DND-41 (cell line): ENCODE measurements at regions not wholly inside any gene's neighbourhood (a gene's known extent, or its start where the extent isn't known, plus 50 kb on each side); places are given as distances from the start of the nearest gene placed in this dataset.

ENCODE experiments used
- ATAC-seq: fragments of 200-7000 bp; cut with Tn5 transposase; 3 replicates; pipeline ENCODE4 v1.9.1; 2021; ENCODE audit warnings: low read depth; ENCODE audit not compliant: insufficient read depth
- DNase-seq: peaks from one replicate; pipeline ENCODE4 v3.0.0-alpha.2; 2020
- H2AFZ ChIP-seq: 2 replicates; pipeline ENCODE4 v1.6.0; 2012; ENCODE audit warnings: low read depth, low read length
- H3K27ac ChIP-seq: 2 replicates; pipeline ENCODE4 v1.5.1; 2012; ENCODE audit warnings: low read length, inconsistent platforms
- H3K27me3 ChIP-seq: fragments of 200-600 bp; sonication (generic); 2 replicates; pipeline ENCODE4 v1.6.0; 2012; ENCODE audit warnings: low read length, mild to moderate bottlenecking, inconsistent platforms; ENCODE audit not compliant: insufficient read depth, poor library complexity
- H3K36me3 ChIP-seq: 2 replicates; pipeline ENCODE4 v1.5.1; 2012; ENCODE audit warnings: low read length, inconsistent platforms; ENCODE audit not compliant: insufficient read depth
- H3K4me1 ChIP-seq: 2 replicates; pipeline ENCODE4 v1.5.1; 2012; ENCODE audit warnings: mild to moderate bottlenecking, low read length; ENCODE audit not compliant: insufficient read depth
- H3K4me2 ChIP-seq: 2 replicates; pipeline ENCODE4 v1.6.0; 2012; ENCODE audit warnings: mild to moderate bottlenecking, moderate library complexity, low read length, inconsistent platforms; ENCODE audit not compliant: insufficient read depth
- H3K4me3 ChIP-seq, 2 experiments: fragments of 200-600 bp in 1 of 2; shearing (Covaris generic) in 1 of 2; 2 replicates each; pipeline ENCODE4 v1.5.1; 2012 to 2016; ENCODE audit warnings: inconsistent platforms in 2 of 2, low read length in 2 of 2, mild to moderate bottlenecking in 2 of 2, low read depth in 1 of 2, moderate library complexity in 1 of 2
- H3K79me2 ChIP-seq: 2 replicates; pipeline ENCODE4 v1.6.0; 2012; ENCODE audit warnings: low read length, inconsistent platforms; ENCODE audit not compliant: insufficient read depth
- H3K9ac ChIP-seq: 2 replicates; pipeline ENCODE4 v1.6.0; 2012; ENCODE audit warnings: low read depth, mild to moderate bottlenecking, inconsistent platforms, low read length, moderate library complexity
- H3K9me3 ChIP-seq: 2 replicates; pipeline ENCODE4 v1.5.1; 2012; ENCODE audit warnings: low read length, moderate library complexity, mild to moderate bottlenecking, inconsistent platforms; ENCODE audit not compliant: insufficient read depth, severe bottlenecking
- H4K20me1 ChIP-seq: 2 replicates; pipeline ENCODE4 v1.6.0; 2012; ENCODE audit warnings: low read length; ENCODE audit not compliant: insufficient read depth
- EZH2 ChIP-seq: IDR thresholded peaks from 3 replicates; pipeline ENCODE4 v1.6.1; 2012; ENCODE audit warnings: borderline replicate concordance, low read depth, mild to moderate bottlenecking, moderate library complexity, low read length, inconsistent platforms; ENCODE audit not compliant: severe bottlenecking
- TF ChIP-seq, protein P1 (sequence below): IDR thresholded peaks from 2 replicates; pipeline ENCODE4 v1.5.1; 2012; ENCODE audit warnings: borderline replicate concordance, low read length, moderate library complexity, mild to moderate bottlenecking; ENCODE audit not compliant: poor library complexity, severe bottlenecking; ENCODE audit errors: extremely low read depth

DNA sequence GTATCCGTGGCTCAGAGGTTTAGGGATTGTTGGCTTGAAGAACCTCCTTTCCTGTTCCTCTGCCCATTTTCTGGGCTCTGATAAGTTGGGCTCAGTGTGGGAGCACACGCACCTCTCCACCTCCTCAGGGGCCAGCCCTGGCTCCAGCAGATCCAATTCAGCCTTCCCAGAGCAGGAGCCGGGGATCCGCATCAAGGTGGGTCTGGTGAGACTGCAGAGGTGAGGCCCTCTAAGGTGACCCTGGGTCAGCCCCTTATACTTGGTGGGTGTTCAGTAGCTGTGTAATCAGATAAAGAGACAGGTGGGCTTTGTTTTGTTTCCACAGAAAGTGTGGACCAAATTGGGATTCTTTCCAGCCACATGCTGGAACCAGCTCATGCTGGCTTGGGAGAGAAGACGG, 1466.0 kb downstream of the TBC1D22A start:
- Histone ChIP-seq H3K4me3 (no peak overlapping the region), H3K9ac (no peak overlapping the region), H3K79me2 (no peaks in the 10 kb centered on the region), H3K4me2 (no peak overlapping the region), H2AFZ (no peak overlapping the region), H3K4me1 (no peaks in the 10 kb centered on the region), H3K9me3 (peaks cover 9% of the 10 kb centered on the region), H3K27me3 (no peaks in the 10 kb centered on the region), H3K36me3 (no peaks in the 10 kb centered on the region), H4K20me1 (no peaks in the 10 kb centered on the region), H3K27ac (no peak overlapping the region)
- no peak for DNase-seq
- TF ChIP-seq, protein P1, sequence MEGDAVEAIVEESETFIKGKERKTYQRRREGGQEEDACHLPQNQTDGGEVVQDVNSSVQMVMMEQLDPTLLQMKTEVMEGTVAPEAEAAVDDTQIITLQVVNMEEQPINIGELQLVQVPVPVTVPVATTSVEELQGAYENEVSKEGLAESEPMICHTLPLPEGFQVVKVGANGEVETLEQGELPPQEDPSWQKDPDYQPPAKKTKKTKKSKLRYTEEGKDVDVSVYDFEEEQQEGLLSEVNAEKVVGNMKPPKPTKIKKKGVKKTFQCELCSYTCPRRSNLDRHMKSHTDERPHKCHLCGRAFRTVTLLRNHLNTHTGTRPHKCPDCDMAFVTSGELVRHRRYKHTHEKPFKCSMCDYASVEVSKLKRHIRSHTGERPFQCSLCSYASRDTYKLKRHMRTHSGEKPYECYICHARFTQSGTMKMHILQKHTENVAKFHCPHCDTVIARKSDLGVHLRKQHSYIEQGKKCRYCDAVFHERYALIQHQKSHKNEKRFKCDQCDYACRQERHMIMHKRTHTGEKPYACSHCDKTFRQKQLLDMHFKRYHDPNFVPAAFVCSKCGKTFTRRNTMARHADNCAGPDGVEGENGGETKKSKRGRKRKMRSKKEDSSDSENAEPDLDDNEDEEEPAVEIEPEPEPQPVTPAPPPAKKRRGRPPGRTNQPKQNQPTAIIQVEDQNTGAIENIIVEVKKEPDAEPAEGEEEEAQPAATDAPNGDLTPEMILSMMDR, result no peak
- TF ChIP-seq EZH2, result no peak
- ATAC-seq, result no peak

DNA sequence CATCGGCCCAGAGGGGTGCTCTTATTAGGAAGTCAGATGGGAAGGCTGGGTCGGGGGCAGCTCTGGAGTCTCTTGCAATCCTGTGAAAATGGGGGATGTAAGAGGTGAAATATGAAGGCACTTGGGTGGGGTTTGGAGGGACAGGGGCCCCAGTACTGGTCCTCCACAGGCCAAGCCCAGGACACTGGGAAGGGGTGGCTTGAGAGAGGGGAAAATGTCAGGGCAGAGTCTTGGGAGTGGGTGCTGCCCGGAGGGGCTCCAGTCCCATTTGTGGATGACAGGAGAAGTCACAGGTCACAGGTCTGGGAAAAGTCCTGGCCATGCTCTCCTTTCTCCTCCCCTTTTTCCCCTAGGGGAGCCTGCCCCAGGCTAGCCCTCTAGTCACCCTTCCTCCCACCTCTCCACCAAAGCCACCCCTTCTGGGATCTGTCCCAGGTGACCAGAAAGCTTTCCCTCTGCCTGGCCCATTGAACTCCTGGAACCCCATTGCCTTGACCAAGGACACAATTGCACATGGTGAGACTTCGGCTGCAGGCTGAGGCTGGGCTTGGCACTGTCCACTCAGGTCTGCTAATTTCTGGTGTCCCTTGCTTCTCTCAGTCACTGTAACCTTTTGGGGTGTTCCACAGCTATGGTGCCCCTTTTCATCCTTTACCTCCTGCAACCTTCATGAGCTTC, 1465.0 kb downstream of the TBC1D22A start:
- Histone ChIP-seq H4K20me1 (no peaks in the 10 kb centered on the region), H3K27me3 (no peaks in the 10 kb centered on the region), H3K27ac (no peak overlapping the region), H3K4me3 (no peak overlapping the region), H3K4me2 (no peak overlapping the region), H3K36me3 (no peaks in the 10 kb centered on the region), H3K9me3 (peaks cover 9% of the 10 kb centered on the region), H3K79me2 (no peaks in the 10 kb centered on the region), H3K9ac (no peak overlapping the region), H3K4me1 (no peaks in the 10 kb centered on the region), H2AFZ (no peak overlapping the region)
- no peak for DNase-seq
- ATAC-seq, result no peak
- TF ChIP-seq, protein P1, result no peak
- TF ChIP-seq EZH2, result no peak

DNA sequence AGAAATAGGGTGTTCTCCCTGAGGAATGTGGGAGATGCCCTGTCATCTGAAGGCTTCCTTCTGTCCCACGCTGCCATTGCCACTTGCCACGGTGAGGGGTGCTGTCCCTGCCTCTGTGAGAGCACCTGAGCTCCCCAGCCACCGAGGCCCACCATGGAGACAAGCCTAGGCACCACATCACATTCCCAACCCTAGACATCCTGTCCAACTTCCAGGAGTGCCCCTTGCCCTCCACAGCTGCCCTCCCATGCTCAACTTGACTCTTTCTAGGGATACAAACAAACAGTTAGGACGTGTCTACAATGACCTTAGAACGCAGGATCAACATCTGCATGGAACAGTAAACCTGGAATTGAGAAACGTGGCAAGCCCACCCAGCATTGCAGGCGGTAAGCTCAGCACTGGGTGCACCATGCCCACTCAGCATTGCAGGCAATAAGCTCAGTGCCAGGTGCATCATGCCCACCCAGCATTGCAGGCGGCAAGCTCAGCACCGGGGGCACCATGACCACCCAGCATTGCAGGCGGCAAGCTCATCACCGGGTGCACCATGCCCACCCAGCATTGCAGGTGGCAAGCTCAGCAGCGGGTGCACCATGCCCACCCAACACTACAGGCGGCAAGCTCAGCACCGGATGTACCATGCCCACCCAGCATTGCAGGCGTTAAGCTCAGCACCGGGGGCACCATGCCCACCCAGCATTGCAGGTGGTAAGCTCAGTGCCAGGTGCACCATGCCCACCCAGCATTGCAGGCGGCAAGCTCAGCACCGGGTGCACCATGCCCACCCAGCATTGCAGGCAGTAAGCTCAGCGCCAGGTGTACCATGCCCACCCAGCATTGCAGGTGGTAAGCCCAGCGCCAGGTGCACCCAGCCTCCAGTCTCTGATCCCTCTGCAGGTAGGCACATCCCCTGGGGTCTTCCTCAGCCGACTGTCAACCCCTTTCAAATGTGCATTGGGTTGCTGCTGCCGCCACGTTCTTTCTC, 1463.9 kb downstream of the TBC1D22A start:
- Histone ChIP-seq H4K20me1 (no peaks in the 10 kb centered on the region), H3K4me3 (no peak overlapping the region), H3K36me3 (no peaks in the 10 kb centered on the region), H3K9me3 (peaks cover under 1% of the 10 kb centered on the region), H3K27me3 (no peaks in the 10 kb centered on the region), H3K9ac (no peak overlapping the region), H3K27ac (no peak overlapping the region), H3K4me1 (no peaks in the 10 kb centered on the region), H2AFZ (no peak overlapping the region), H3K79me2 (no peaks in the 10 kb centered on the region), H3K4me2 (no peak overlapping the region)
- TF ChIP-seq EZH2, result no peak
- TF ChIP-seq, protein P1, result no peak
- no peak for ATAC-seq
- DNase-seq, result no peak
